DND-41 (cell line): ENCODE measurements at regions not wholly inside any gene's neighbourhood (a gene's known extent, or its start where the extent isn't known, plus 50 kb on each side); places are given as distances from the start of the nearest gene placed in this dataset.
"Not testable (repeated sequence)": the region's sequence is repeated elsewhere in the genome, so short reads cannot be mapped to it uniquely, and the experiment has no call there.

Source experiments
- ATAC-seq: fragments of 200-7000 bp; cut with Tn5 transposase; 3 replicates; pipeline ENCODE4 v1.9.1; 2021; ENCODE audit warnings: low read depth; ENCODE audit not compliant: insufficient read depth
- DNase-seq: peaks from one replicate; pipeline ENCODE4 v3.0.0-alpha.2; 2020
- H2AFZ ChIP-seq: 2 replicates; pipeline ENCODE4 v1.6.0; 2012; ENCODE audit warnings: low read depth, low read length
- H3K27ac ChIP-seq: 2 replicates; pipeline ENCODE4 v1.5.1; 2012; ENCODE audit warnings: low read length, inconsistent platforms
- H3K27me3 ChIP-seq: fragments of 200-600 bp; sonication (generic); 2 replicates; pipeline ENCODE4 v1.6.0; 2012; ENCODE audit warnings: low read length, mild to moderate bottlenecking, inconsistent platforms; ENCODE audit not compliant: insufficient read depth, poor library complexity
- H3K36me3 ChIP-seq: 2 replicates; pipeline ENCODE4 v1.5.1; 2012; ENCODE audit warnings: low read length, inconsistent platforms; ENCODE audit not compliant: insufficient read depth
- H3K4me1 ChIP-seq: 2 replicates; pipeline ENCODE4 v1.5.1; 2012; ENCODE audit warnings: mild to moderate bottlenecking, low read length; ENCODE audit not compliant: insufficient read depth
- H3K4me2 ChIP-seq: 2 replicates; pipeline ENCODE4 v1.6.0; 2012; ENCODE audit warnings: mild to moderate bottlenecking, moderate library complexity, low read length, inconsistent platforms; ENCODE audit not compliant: insufficient read depth
- H3K4me3 ChIP-seq, 2 experiments: fragments of 200-600 bp in 1 of 2; shearing (Covaris generic) in 1 of 2; 2 replicates each; pipeline ENCODE4 v1.5.1; 2012 to 2016; ENCODE audit warnings: inconsistent platforms in 2 of 2, low read length in 2 of 2, mild to moderate bottlenecking in 2 of 2, low read depth in 1 of 2, moderate library complexity in 1 of 2
- H3K79me2 ChIP-seq: 2 replicates; pipeline ENCODE4 v1.6.0; 2012; ENCODE audit warnings: low read length, inconsistent platforms; ENCODE audit not compliant: insufficient read depth
- H3K9ac ChIP-seq: 2 replicates; pipeline ENCODE4 v1.6.0; 2012; ENCODE audit warnings: low read depth, mild to moderate bottlenecking, inconsistent platforms, low read length, moderate library complexity
- H3K9me3 ChIP-seq: 2 replicates; pipeline ENCODE4 v1.5.1; 2012; ENCODE audit warnings: low read length, moderate library complexity, mild to moderate bottlenecking, inconsistent platforms; ENCODE audit not compliant: insufficient read depth, severe bottlenecking
- H4K20me1 ChIP-seq: 2 replicates; pipeline ENCODE4 v1.6.0; 2012; ENCODE audit warnings: low read length; ENCODE audit not compliant: insufficient read depth
- CTCF ChIP-seq: IDR thresholded peaks from 2 replicates; pipeline ENCODE4 v1.5.1; 2012; ENCODE audit warnings: borderline replicate concordance, low read length, moderate library complexity, mild to moderate bottlenecking; ENCODE audit not compliant: poor library complexity, severe bottlenecking; ENCODE audit errors: extremely low read depth
- EZH2 ChIP-seq: IDR thresholded peaks from 3 replicates; pipeline ENCODE4 v1.6.1; 2012; ENCODE audit warnings: borderline replicate concordance, low read depth, mild to moderate bottlenecking, moderate library complexity, low read length, inconsistent platforms; ENCODE audit not compliant: severe bottlenecking

GRCh38 chr13:75181906-75182305 lies 300.1 kb downstream of the TBC1D4 start:
- H4K20me1 ChIP-seq: no peaks in the 10 kb centered on the region
- H3K27ac ChIP-seq: no peak overlapping the region
- H3K9ac ChIP-seq: no peak overlapping the region
- no peak for ATAC-seq
- H3K4me3 ChIP-seq: no peak overlapping the region
- no peaks in the 10 kb centered on the region for H3K79me2 ChIP-seq
- DNase-seq: no peak
- H3K27me3 ChIP-seq: no peaks in the 10 kb centered on the region
- no peaks in the 10 kb centered on the region for H3K4me1 ChIP-seq
- H3K36me3 ChIP-seq: no peaks in the 10 kb centered on the region
- peaks cover 3% of the 10 kb centered on the region for H3K9me3 ChIP-seq
- H2AFZ ChIP-seq: no peak overlapping the region
- no peak overlapping the region for H3K4me2 ChIP-seq
- no peak for TF ChIP-seq EZH2
- TF ChIP-seq CTCF: no peak

DNA sequence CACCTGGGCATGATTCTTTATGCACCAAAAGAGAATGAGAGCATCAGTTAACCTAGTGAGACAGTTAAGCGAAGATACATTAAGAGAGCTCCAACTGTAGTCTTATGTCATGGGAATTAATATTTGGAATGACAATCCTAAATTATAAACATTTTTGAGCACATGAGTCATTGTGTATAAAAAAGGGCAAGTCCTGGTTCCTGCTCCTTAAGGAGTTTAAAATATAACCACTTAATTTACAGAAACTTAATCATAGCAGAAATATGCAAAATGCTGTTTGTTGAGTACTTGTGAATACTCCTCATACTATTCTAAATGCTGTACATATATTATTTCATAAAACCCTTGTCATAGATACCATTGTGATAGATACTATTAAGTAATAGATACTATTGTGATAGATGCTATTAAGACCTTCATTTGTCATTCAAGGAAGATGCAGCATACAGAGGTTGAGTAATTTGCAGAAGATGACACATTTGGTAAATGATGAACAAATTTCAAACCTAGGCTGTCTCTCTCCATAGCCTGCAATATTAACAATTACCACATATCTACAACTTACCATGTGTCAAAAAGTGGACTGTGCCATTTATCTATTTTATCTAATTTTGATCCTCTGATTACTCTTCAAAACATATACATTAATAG lies 301.0 kb downstream of the TBC1D4 start:
- no peaks in the 10 kb centered on the region for H4K20me1 ChIP-seq
- ATAC-seq (no peak), DNase-seq (no peak)
- no peaks in the 10 kb centered on the region for H3K79me2 ChIP-seq
- no peak overlapping the region for H3K27ac ChIP-seq
- H3K4me2 ChIP-seq: no peak overlapping the region
- no peak overlapping the region for H2AFZ ChIP-seq
- no peaks in the 10 kb centered on the region for H3K36me3 ChIP-seq
- no peak overlapping the region for H3K9ac ChIP-seq
- H3K4me1 ChIP-seq: no peaks in the 10 kb centered on the region
- peaks cover 3% of the 10 kb centered on the region for H3K9me3 ChIP-seq
- H3K4me3 ChIP-seq: no peak overlapping the region
- TF ChIP-seq EZH2: no peak
- TF ChIP-seq CTCF: no peak
- no peaks in the 10 kb centered on the region for H3K27me3 ChIP-seq

DNA sequence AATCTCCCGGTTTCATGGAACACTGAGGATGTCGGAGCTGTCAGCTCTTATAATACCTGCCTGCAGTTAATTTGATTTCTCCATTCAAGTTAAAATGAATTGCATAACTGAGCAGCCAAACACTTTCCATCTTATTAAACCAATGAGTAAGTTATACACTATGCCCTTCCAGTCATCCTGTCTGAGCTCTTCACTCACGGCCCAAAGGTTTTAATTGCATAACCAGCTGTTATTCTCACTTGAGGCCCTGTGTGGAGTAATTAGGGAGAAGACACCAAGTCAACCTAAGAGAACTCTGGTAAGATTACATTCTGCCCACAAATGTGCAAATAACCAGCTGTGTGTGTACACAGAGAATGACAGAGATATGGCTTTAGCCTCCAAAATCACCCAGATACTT lies 303.5 kb downstream of the TBC1D4 start:
- H3K79me2 ChIP-seq: no peaks in the 10 kb centered on the region
- H3K9ac ChIP-seq: no peak overlapping the region
- H3K36me3 ChIP-seq: no peaks in the 10 kb centered on the region
- H3K9me3 ChIP-seq: no peaks in the 10 kb centered on the region
- ATAC-seq (no peak), DNase-seq (no peak)
- no peaks in the 10 kb centered on the region for H3K4me1 ChIP-seq
- no peaks in the 10 kb centered on the region for H3K27me3 ChIP-seq
- TF ChIP-seq CTCF (no peak), EZH2 (no peak)
- H3K4me3 ChIP-seq: no peak overlapping the region
- H3K4me2 ChIP-seq: no peak overlapping the region
- no peak overlapping the region for H3K27ac ChIP-seq
- no peak overlapping the region for H2AFZ ChIP-seq
- no peaks in the 10 kb centered on the region for H4K20me1 ChIP-seq

DNA sequence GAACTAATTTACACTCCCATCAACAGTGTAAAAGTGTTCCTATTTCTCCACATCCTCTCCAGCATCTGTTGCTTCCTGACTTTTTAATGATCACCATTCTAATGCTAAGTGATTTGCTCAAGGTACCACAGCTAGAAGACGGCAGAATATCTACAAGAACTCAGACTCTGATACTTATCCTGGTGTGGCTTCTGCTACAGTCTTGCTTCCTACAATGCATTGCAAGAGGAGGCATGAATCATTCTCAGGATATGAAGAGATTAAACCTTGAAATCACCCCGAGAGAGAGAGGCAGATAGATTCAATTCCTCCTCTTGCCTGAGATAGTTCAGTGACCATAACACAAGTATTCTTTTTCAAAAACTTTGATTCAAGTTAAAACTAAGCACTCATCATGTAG lies 306.4 kb downstream of the TBC1D4 start:
- no peak for TF ChIP-seq CTCF
- no peak for TF ChIP-seq EZH2
- H4K20me1 ChIP-seq: no peaks in the 10 kb centered on the region
- no peaks in the 10 kb centered on the region for H3K36me3 ChIP-seq
- H3K27ac ChIP-seq: no peak overlapping the region
- H3K4me2 ChIP-seq: no peak overlapping the region
- no peaks in the 10 kb centered on the region for H3K79me2 ChIP-seq
- no peak overlapping the region for H3K4me3 ChIP-seq
- no peak overlapping the region for H2AFZ ChIP-seq
- no peak for ATAC-seq
- H3K27me3 ChIP-seq: no peaks in the 10 kb centered on the region
- no peaks in the 10 kb centered on the region for H3K4me1 ChIP-seq
- no peak for DNase-seq
- H3K9me3 ChIP-seq: no peaks in the 10 kb centered on the region
- no peak overlapping the region for H3K9ac ChIP-seq

DNA sequence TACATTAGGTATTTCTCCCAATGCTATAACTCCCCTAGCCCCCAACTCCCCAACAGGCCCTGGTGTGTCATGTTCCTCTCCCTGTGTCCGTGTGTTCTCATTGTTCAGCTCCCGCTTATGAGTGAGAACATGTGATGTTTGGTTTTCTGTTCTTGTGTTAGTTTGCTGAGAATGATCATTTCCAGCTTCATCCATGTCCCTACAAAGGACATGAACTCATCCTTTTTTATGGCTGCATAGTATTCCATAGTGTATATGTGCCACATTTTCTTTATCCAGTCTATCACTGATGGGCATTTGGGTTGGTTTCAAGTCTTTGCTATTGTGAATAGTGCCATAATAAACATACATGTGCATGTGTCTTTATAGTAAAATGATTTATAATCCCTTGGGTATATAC lies 306.9 kb downstream of the TBC1D4 start:
- H3K27me3 ChIP-seq, H3K4me2 ChIP-seq, ATAC-seq: not testable (repeated sequence)

More for the DNA sequence above, 306.9 kb downstream of the TBC1D4 start:
- H3K9ac ChIP-seq, H3K4me3 ChIP-seq, H3K79me2 ChIP-seq, H3K27ac ChIP-seq, H3K4me1 ChIP-seq, H4K20me1 ChIP-seq, H3K9me3 ChIP-seq, H3K36me3 ChIP-seq, DNase-seq, H2AFZ ChIP-seq: not testable (repeated sequence)
